ENCODE measurements at regions not wholly inside any gene's neighbourhood (a gene's known extent, or its start where the extent isn't known, plus 50 kb on each side); places are given as distances from the start of the nearest gene placed in this dataset.

GRCh38 chr2:226079196-226079595, 679.7 kb downstream of the NYAP2 start:
- H3K9me3 Mint-ChIP-seq (ENCODE audit: low read depth): no peaks in the 10 kb centered on the region
- no peak overlapping the region for H3K27ac Mint-ChIP-seq
- no peaks in the 10 kb centered on the region for H3K27me3 Mint-ChIP-seq
- H3K36me3 Mint-ChIP-seq: no peaks in the 10 kb centered on the region
- H3K4me3 Mint-ChIP-seq: no peak overlapping the region
- H3K4me1 Mint-ChIP-seq (ENCODE audit: low read depth): no peaks in the 10 kb centered on the region

GRCh38 chr2:226078666-226079065, 679.2 kb downstream of the NYAP2 start:
- H3K36me3 Mint-ChIP-seq: no peaks in the 10 kb centered on the region
- H3K27ac Mint-ChIP-seq: no peak overlapping the region
- no peak overlapping the region for H3K4me3 Mint-ChIP-seq

GRCh38 chr2:226077841-226078240, 678.3 kb downstream of the NYAP2 start:
- H3K9me3 Mint-ChIP-seq (ENCODE audit: low read depth): no peaks in the 10 kb centered on the region
- H3K4me1 Mint-ChIP-seq (ENCODE audit: low read depth): no peaks in the 10 kb centered on the region
- H3K4me3 Mint-ChIP-seq: no peak overlapping the region
- no peaks in the 10 kb centered on the region for H3K27me3 Mint-ChIP-seq
- H3K27ac Mint-ChIP-seq: no peak overlapping the region
- H3K36me3 Mint-ChIP-seq: no peaks in the 10 kb centered on the region

More at GRCh38 chr2:226078666-226079065, 679.2 kb downstream of the NYAP2 start:
- H3K9me3 Mint-ChIP-seq (ENCODE audit: low read depth): no peaks in the 10 kb centered on the region
- H3K27me3 Mint-ChIP-seq: no peaks in the 10 kb centered on the region
- H3K4me1 Mint-ChIP-seq (ENCODE audit: low read depth): no peaks in the 10 kb centered on the region

DNA sequence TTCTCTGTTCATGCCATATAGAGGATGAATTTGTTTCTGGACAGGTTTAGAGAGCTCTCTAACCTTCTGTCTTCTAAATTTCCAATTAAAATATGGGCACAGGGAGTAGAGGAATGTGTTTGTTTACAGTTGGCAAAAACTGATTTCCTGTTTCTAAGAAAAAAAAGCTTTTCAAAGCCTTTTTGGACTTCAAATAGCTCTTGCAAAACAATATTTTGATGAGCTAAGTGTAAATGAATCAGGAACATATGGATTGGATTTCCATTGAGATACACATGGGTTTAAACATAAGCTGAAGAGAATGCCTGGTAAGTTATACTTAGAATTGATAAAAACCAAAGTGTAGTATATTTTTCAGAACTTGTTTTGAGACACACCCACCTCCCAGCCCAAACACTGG, 677.5 kb downstream of the NYAP2 start:
- H3K9me3 Mint-ChIP-seq (ENCODE audit: low read depth): no peaks in the 10 kb centered on the region
- H3K27me3 Mint-ChIP-seq: no peaks in the 10 kb centered on the region
- H3K27ac Mint-ChIP-seq: no peak overlapping the region
- H3K36me3 Mint-ChIP-seq: no peaks in the 10 kb centered on the region
- H3K4me3 Mint-ChIP-seq: no peak overlapping the region
- no peaks in the 10 kb centered on the region for H3K4me1 Mint-ChIP-seq (ENCODE audit: low read depth)

- Mint-ChIP-seq H3K9me3 (ENCODE audit: low read depth) (no peaks in the 10 kb centered on the region), H3K36me3 (no peaks in the 10 kb centered on the region), H3K27me3 (no peaks in the 10 kb centered on the region), H3K27ac (no peak overlapping the region), H3K4me3 (no peak overlapping the region), H3K4me1 (ENCODE audit: low read depth) (no peaks in the 10 kb centered on the region)
Observed at GRCh38 chr2:226076529-226076928, 677.0 kb downstream of the NYAP2 start.

DNA sequence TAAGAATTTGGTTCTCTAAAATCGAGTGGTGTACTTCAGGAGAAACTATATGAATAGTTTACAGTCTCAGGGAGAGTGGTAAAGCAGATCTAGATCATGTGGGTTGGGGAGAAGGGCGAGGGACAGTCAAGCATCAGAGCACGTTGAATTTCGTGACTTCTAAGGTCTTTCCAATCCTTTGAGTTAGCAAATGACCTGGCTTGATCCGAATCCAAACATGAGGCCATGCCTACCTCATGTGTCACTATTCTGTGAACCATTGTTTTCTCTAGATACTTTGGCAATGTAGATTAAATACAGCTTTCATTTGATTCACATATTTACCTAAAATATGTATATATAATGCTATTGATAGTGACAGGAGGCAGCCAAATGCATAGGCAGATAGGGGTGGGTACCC, 674.9 kb downstream of the NYAP2 start:
- Mint-ChIP-seq H3K27me3 (no peaks in the 10 kb centered on the region), H3K4me3 (no peak overlapping the region), H3K36me3 (no peaks in the 10 kb centered on the region), H3K4me1 (ENCODE audit: low read depth) (no peaks in the 10 kb centered on the region), H3K27ac (no peak overlapping the region), H3K9me3 (ENCODE audit: low read depth) (no peaks in the 10 kb centered on the region)

GRCh38 chr2:226073496-226074160, 674.1 kb downstream of the NYAP2 start:
- Mint-ChIP-seq H3K9me3 (ENCODE audit: low read depth) (no peaks in the 10 kb centered on the region), H3K27me3 (no peaks in the 10 kb centered on the region), H3K27ac (no peak overlapping the region), H3K4me1 (ENCODE audit: low read depth) (no peaks in the 10 kb centered on the region), H3K4me3 (no peak overlapping the region), H3K36me3 (no peaks in the 10 kb centered on the region)

DNA sequence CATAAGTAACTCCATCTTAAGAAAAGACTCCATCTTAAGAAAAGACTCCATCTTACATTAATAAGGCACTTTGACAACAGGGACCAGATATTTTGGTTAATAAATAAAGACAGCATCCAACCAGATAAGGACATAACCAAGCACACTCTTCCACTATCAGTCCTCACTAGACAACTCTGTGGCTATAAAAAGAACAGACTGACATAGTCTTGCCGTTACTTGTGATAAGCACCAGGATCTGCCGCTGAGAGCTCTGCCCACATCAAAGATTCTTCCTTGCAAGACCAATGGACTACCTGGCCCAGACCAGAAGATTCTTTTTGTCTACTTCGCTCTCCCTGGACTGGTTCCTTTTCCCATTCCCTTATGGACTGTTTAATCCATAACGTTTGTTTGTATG, 667.4 kb downstream of the NYAP2 start:
- Mint-ChIP-seq H3K4me1 (ENCODE audit: low read depth) (no peaks in the 10 kb centered on the region), H3K36me3 (no peaks in the 10 kb centered on the region), H3K9me3 (ENCODE audit: low read depth) (no peaks in the 10 kb centered on the region), H3K27me3 (peaks cover 1% of the 10 kb centered on the region), H3K4me3 (no peak overlapping the region), H3K27ac (no peak overlapping the region)

DNA sequence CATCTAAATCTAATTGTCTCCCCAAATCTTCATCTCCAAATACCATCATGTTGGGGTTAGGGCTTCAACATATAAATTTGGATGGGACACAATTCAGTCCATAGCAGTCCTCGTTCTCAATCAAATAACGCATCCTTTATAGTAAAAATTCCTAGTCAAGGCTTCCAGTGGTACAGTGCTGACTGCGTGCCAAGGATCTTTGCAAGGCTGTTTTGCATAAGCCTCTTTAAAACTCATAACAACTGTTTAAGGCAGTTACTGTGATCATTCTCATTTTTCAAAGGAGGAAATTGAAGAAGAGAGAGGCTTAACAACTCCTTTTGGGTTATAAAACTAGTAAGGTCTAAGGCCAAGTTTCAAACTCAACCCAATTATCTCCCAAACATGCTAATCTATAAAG, 666.9 kb downstream of the NYAP2 start:
- Mint-ChIP-seq H3K27me3 (peaks cover 1% of the 10 kb centered on the region), H3K36me3 (no peaks in the 10 kb centered on the region), H3K27ac (no peak overlapping the region), H3K4me1 (ENCODE audit: low read depth) (no peaks in the 10 kb centered on the region), H3K4me3 (no peak overlapping the region), H3K9me3 (ENCODE audit: low read depth) (no peaks in the 10 kb centered on the region)

GRCh38 chr2:226064932-226065570, 665.5 kb downstream of the NYAP2 start:
- Mint-ChIP-seq H3K4me1 (ENCODE audit: low read depth) (no peaks in the 10 kb centered on the region), H3K27me3 (peaks cover 1% of the 10 kb centered on the region), H3K4me3 (no peak overlapping the region), H3K36me3 (no peaks in the 10 kb centered on the region), H3K27ac (no peak overlapping the region), H3K9me3 (ENCODE audit: low read depth) (no peaks in the 10 kb centered on the region)

DNA sequence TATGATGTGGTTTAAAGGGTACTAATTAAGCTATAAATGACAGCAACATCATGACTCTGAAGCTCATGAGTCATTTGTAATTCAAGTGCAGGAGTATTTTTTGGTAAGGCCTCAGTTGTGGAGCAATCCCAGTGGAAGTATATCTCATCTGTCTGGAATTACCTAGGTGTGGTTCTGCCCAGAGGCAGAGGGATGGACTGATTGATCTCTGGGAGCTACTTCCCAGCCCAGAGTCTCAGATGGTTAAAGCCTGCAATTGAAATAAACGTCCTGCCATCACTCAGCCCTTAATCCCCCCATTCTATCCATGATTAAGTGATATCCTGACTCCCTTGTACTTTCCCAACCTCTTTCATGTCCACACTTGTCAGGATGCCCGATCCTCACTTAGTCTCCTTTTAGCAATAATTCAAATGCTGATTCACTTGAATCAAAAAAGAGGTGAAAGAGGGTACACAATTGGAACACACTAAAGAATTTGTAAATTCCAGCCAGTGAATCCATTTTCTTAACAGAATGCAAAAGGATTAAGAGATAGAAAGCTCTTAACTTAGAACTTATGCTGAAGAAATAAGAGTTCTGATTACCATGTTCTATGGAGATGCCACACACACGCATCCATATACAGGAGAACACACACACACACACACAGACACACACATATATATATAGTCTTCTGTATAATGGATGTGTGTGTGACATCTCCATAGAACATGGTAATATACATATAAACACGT, 664.4 kb downstream of the NYAP2 start:
- Mint-ChIP-seq H3K27ac (no peak overlapping the region), H3K36me3 (no peaks in the 10 kb centered on the region), H3K4me1 (ENCODE audit: low read depth) (no peaks in the 10 kb centered on the region), H3K27me3 (peaks cover 1% of the 10 kb centered on the region), H3K4me3 (no peak overlapping the region), H3K9me3 (ENCODE audit: low read depth) (no peaks in the 10 kb centered on the region)

GRCh38 chr2:226059961-226060627, 660.6 kb downstream of the NYAP2 start:
- Mint-ChIP-seq H3K27me3 (peaks cover 1% of the 10 kb centered on the region), H3K4me3 (no peak overlapping the region), H3K9me3 (ENCODE audit: low read depth) (no peaks in the 10 kb centered on the region), H3K36me3 (no peaks in the 10 kb centered on the region), H3K4me1 (ENCODE audit: low read depth) (no peaks in the 10 kb centered on the region), H3K27ac (no peak overlapping the region)

DNA sequence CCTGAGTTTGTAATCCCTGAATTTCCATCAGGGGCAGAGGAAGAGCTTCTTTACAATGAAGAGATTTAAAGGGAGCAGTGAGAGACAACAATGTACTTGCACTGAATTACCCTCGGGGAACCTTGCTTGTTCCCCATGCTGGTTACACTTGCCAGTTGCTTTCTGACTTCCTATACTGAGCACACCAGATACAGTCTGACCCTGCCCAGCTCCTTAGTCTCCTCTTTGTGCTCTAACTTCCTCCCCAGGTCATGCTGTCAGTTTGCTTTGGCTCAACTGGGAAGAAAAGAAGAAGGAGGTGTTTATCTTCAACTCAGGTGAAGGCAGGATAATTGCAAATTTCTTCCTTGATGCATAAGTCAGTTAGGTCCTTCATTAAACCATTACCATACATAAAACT, 658.4 kb downstream of the NYAP2 start:
- no peak overlapping the region for H3K4me3 Mint-ChIP-seq
- no peaks in the 10 kb centered on the region for H3K4me1 Mint-ChIP-seq (ENCODE audit: low read depth)
- H3K27ac Mint-ChIP-seq: no peak overlapping the region
- H3K27me3 Mint-ChIP-seq: peaks cover 1% of the 10 kb centered on the region
- H3K36me3 Mint-ChIP-seq: no peaks in the 10 kb centered on the region
- no peaks in the 10 kb centered on the region for H3K9me3 Mint-ChIP-seq (ENCODE audit: low read depth)

GRCh38 chr2:226057365-226057764, 657.9 kb downstream of the NYAP2 start:
- H3K4me3 Mint-ChIP-seq: no peak overlapping the region
- peaks cover 3% of the 10 kb centered on the region for H3K27me3 Mint-ChIP-seq
- no peaks in the 10 kb centered on the region for H3K4me1 Mint-ChIP-seq (ENCODE audit: low read depth)
- H3K36me3 Mint-ChIP-seq: no peaks in the 10 kb centered on the region
- no peaks in the 10 kb centered on the region for H3K9me3 Mint-ChIP-seq (ENCODE audit: low read depth)
- no peak overlapping the region for H3K27ac Mint-ChIP-seq

GRCh38 chr2:226052772-226053416, 653.4 kb downstream of the NYAP2 start:
- no peaks in the 10 kb centered on the region for H3K4me1 Mint-ChIP-seq (ENCODE audit: low read depth)
- no peak overlapping the region for H3K27ac Mint-ChIP-seq
- H3K36me3 Mint-ChIP-seq: no peaks in the 10 kb centered on the region
- H3K4me3 Mint-ChIP-seq: no peak overlapping the region
- H3K9me3 Mint-ChIP-seq (ENCODE audit: low read depth): no peaks in the 10 kb centered on the region
- H3K27me3 Mint-ChIP-seq: peaks cover 3% of the 10 kb centered on the region

Measured in activated naive CD8-positive, alpha-beta T cell (primary cell).